HepG2 (cell line): ENCODE measurements at regions not wholly inside any gene's neighbourhood (a gene's known extent, or its start where the extent isn't known, plus 50 kb on each side); places are given as distances from the start of the nearest gene placed in this dataset.

Experiments used
- ATAC-seq: fragments of 200-7000 bp; cut with Tn5 transposase; 3 replicates; pipeline ENCODE4 v1.9.1; 2020; ENCODE audit warnings: mild to moderate bottlenecking, moderate library complexity
- BruUV-seq: library from RNA; stranded (reverse); fragments of 400-500 nt; replicated peaks from 2 replicates; lab custom pipeline; 2021; lab: Mats Ljungman, UMichigan
- CTCF ChIA-PET: fragments of 300-600 bp; formaldehyde crosslinking; extraction: SDS; loops from one replicate; lab custom pipeline; 2021; ENCODE audit warnings: low total read pairs, inconsistent platforms, low intra/inter-chr PET ratio; lab: Yijun Ruan, JAX
- POLR2A ChIA-PET: fragments of 350-600 bp; sonication (Branson Sonifier 250); formaldehyde crosslinking; loops from one replicate; lab custom pipeline; 2020; ENCODE audit warnings: antibody characterized with exemption, inconsistent platforms; lab: Yijun Ruan, JAX
- DNase-seq: peaks from one replicate; pipeline ENCODE4 v3.0.0-alpha.2; 2015; ENCODE audit warnings: low spot score
- FAIRE-seq: peaks from 3 replicates; lab custom pipeline; 2011; peaks lifted over from hg19 to GRCh38; lab: Jason Lieb, UNC
- H2AFZ ChIP-seq: one replicate; pipeline ENCODE4 v1.6.1; 2011; ENCODE audit warnings: low read length, inconsistent platforms
- H3K27ac ChIP-seq: fragments of 300-600 bp; 3 replicates; pipeline ENCODE4 v1.8.0; 2011; ENCODE audit warnings: mixed run types, mild to moderate bottlenecking, mixed read lengths, low read length, inconsistent platforms; ENCODE audit not compliant: insufficient read depth; ENCODE audit errors: extremely low read length
- H3K27me3 ChIP-seq, 2 experiments: fragments of 200-600 bp in 1 of 2; 2 replicates in 1 of 2; 3 replicates in 1 of 2; pipeline versions ENCODE4 v1.6.0 to v1.8.0; 2011; ENCODE audit warnings: low read length in 2 of 2, mild to moderate bottlenecking in 2 of 2, moderate library complexity in 2 of 2, inconsistent platforms in 1 of 2; ENCODE audit not compliant: insufficient read depth in 2 of 2, control insufficient read depth in 1 of 2
- H3K36me3 ChIP-seq, 2 experiments: fragments of 200-600 bp in 1 of 2; replicated peaks in 1 of 2; 2 replicates in 1 of 2; 3 replicates in 1 of 2; pipeline versions ENCODE4 v1.5.1 to v1.8.0; 2011; ENCODE audit warnings: low read length in 2 of 2, inconsistent platforms in 1 of 2; ENCODE audit not compliant: insufficient read depth in 2 of 2, control insufficient read depth in 1 of 2
- H3K4me1 ChIP-seq: 2 replicates; pipeline ENCODE4 v1.5.1; 2012; ENCODE audit warnings: low read length, inconsistent platforms; ENCODE audit not compliant: insufficient read depth
- H3K4me2 ChIP-seq: 2 replicates; pipeline ENCODE4 v1.6.0; 2011; ENCODE audit warnings: low read depth, low read length, inconsistent platforms
- H3K4me3 ChIP-seq, 3 experiments: fragments of 200-600 bp in 1 of 3; sonication (generic), shearing (Covaris generic) in 1 of 3; replicated peaks in 1 of 3; 2 replicates each; pipeline ENCODE4 v1.5.1; 2011 to 2016; ENCODE audit warnings: low read length in 3 of 3, inconsistent platforms in 2 of 3, low read depth in 2 of 3, mild to moderate bottlenecking in 2 of 3, control low read depth in 1 of 3, mixed read lengths in 1 of 3; ENCODE audit not compliant: insufficient read depth in 1 of 3
- H3K79me2 ChIP-seq: one replicate; pipeline ENCODE4 v1.6.1; 2011; ENCODE audit warnings: low read length, inconsistent platforms; ENCODE audit not compliant: insufficient read depth
- H3K9ac ChIP-seq: 2 replicates; pipeline ENCODE4 v1.6.0; 2011; ENCODE audit warnings: mild to moderate bottlenecking, low read depth, low read length, inconsistent platforms; ENCODE audit not compliant: insufficient read depth
- H3K9me3 ChIP-seq: 2 replicates; pipeline ENCODE4 v1.5.1; 2012; ENCODE audit warnings: mild to moderate bottlenecking, low read length
- H4K20me1 ChIP-seq: 2 replicates; pipeline ENCODE4 v1.6.0; 2011; ENCODE audit warnings: inconsistent platforms, mild to moderate bottlenecking, low read length, moderate library complexity; ENCODE audit not compliant: insufficient read depth
- ATF7 ChIP-seq, 2 experiments: fragments of 450-650 bp in 1 of 2; sonication (generic) in 1 of 2; formaldehyde crosslinking in 1 of 2; IDR thresholded peaks; 2 replicates each; pipeline versions ENCODE4 v1.4.0 to v1.6.1; 2016 to 2020; ENCODE audit warnings: antibody characterized with exemption in 1 of 2, mild to moderate bottlenecking in 1 of 2, missing genetic modification reagents in 1 of 2
- KLF6 ChIP-seq: IDR thresholded peaks from 2 replicates; pipeline ENCODE4 v1.8.0; 2016; ENCODE audit warnings: missing biosample characterization, missing genetic modification reagents
- MAFF ChIP-seq: IDR thresholded peaks from 2 replicates; pipeline ENCODE4 v1.6.1; 2011; ENCODE audit warnings: low read depth, low read length, improper control_type of control experiment
- MAFK ChIP-seq, 2 experiments: IDR thresholded peaks in 1 of 2; conservative IDR thresholded peaks in 1 of 2; 2 replicates each; pipeline ENCODE4 v1.6.1; 2011; ENCODE audit warnings: improper control_type of control experiment in 2 of 2, low read length in 2 of 2
- MLLT10 ChIP-seq: sonication (generic); formaldehyde crosslinking; IDR thresholded peaks from 2 replicates; pipeline ENCODE4 v1.4.0; 2020; ENCODE audit warnings: missing genetic modification reagents
- MTA3 ChIP-seq: sonication (generic); formaldehyde crosslinking; IDR thresholded peaks from 2 replicates; pipeline ENCODE4 v1.4.0; 2020; ENCODE audit warnings: missing genetic modification reagents
- RBFOX2 ChIP-seq: fragments of 200-400 bp; formaldehyde crosslinking; IDR thresholded peaks from 2 replicates; pipeline ENCODE4 v1.6.1; 2017; ENCODE audit warnings: low read depth, mild to moderate bottlenecking, low read length
- XRCC5 ChIP-seq: fragments of 200-400 bp; formaldehyde crosslinking; optimal IDR thresholded peaks from 2 replicates; pipeline ENCODE3; 2017; ENCODE audit warnings: mild to moderate bottlenecking, low read length
- ZFP36 ChIP-seq: fragments of 150-350 bp; IDR thresholded peaks from 2 replicates; pipeline ENCODE4 v1.6.1; 2018; ENCODE audit warnings: borderline replicate concordance, low read length, low read depth; ENCODE audit not compliant: partially characterized antibody
- ZFY ChIP-seq: sonication (generic); formaldehyde crosslinking; IDR thresholded peaks from 2 replicates; pipeline ENCODE4 v1.4.0; 2020; ENCODE audit warnings: missing genetic modification reagents
- ZNF7 ChIP-seq: IDR thresholded peaks from 2 replicates; pipeline ENCODE4 v1.6.1; 2016; ENCODE audit warnings: missing biosample characterization, missing genetic modification reagents
- WGBS: methylation state at CpG from one replicate; pipeline ENCODE4 v1.1.6; 2017; ENCODE audit warnings: low lambda C conversion rate; 5-methylcytosine and 5-hydroxymethylcytosine counted together
- in situ Hi-C: cut with HindIII; loops from 2 replicates; pipeline ENCODE4 v1.10.0; 2017; ENCODE audit warnings: low pct_unique_long_range_greater_than_20kb; ENCODE audit not compliant: extremely low pct_ligation_motif_present
- intact Hi-C: fragments of 100-400 bp; cut with micrococcal nuclease; formaldehyde crosslinking; loops from one replicate; pipeline ENCODE4 v1.10.0; 2022; ENCODE audit not compliant: unreplicated experiment

- Histone ChIP-seq H3K4me2 (no peak overlapping the region), H2AFZ (no peak overlapping the region), H4K20me1 (no peaks in the 10 kb centered on the region), H3K27ac (no peak overlapping the region)
- 96% methylated on average over 4 of the region's 4 CpGs for WGBS
- TF ChIP-seq KLF6 (CRISPR knock-in tag) (no peak), MAFK (conservative IDR thresholded peaks at IDR 0.05 in 1 of 2, IDR thresholded peaks at IDR 0.05 in 1 of 2; ENCODE audit: low read length in 2 of 2) (peak in 1 of 2 experiments; percentile 53; a peak in 2 of 4 replicates), ZFY (CRISPR knock-in tag) (no peak), ATF7 (IDR thresholded peaks at IDR 0.05) (no peak), ATF7 (CRISPR knock-in tag; IDR thresholded peaks at IDR 0.05) (no peak), RBFOX2 (0 out of 2 replicates have a peak, but pooled peaks have one; percentile 23), MAFF (0 out of 2 replicates have a peak, but pooled peaks have one; percentile 15)
- TF ChIP-seq, all 625 proteins: peak for 3
- H3K27me3 ChIP-seq: no peaks in the 10 kb centered on the region
- H3K9ac ChIP-seq: no peak overlapping the region
- CTCF ChIA-PET: no interaction called here
- POLR2A ChIA-PET: no interaction called here
- FAIRE-seq (no peak), ATAC-seq (no peak), DNase-seq (no peak)
- peaks cover 2% of the 10 kb centered on the region for H3K79me2 ChIP-seq
- H3K9me3 ChIP-seq: no peaks in the 10 kb centered on the region
- no peak overlapping the region for H3K4me3 ChIP-seq
- H3K36me3 ChIP-seq: peaks cover 22 to 89% of the 10 kb centered on the region in 2 experiments; a peak in 4 of 5 replicates
- intact Hi-C loops (no loop called here), in situ Hi-C loops (no loop called here)
- BruUV-seq: no TSS peak
- H3K4me1 ChIP-seq: no peaks in the 10 kb centered on the region
Measured at GRCh38 chr7:67309764-67310549, 313.3 kb downstream of the TYW1 start.

DNA sequence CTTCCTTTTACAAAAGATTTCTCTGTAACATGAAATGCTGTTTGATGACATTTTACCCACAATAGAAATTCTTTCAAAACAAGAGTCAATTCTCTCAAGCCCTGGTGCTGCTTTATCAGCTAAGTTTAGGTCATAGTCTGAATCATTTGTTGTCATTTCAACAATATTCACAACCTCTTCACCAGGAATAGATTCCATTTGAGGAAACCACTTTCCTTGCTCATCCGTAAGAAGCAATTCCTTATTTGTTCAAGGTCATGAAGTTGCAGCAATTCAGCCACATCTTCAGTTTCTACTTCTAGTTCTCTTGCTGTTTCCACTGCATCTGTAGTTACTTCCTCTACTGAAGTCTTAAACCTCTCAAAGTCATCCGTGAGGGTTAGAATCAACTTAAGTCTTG, 315.3 kb downstream of the TYW1 start:
- no peak for FAIRE-seq
- H3K4me1 ChIP-seq: no peaks in the 10 kb centered on the region
- in situ Hi-C loops: no loop called here
- no peaks in the 10 kb centered on the region for H4K20me1 ChIP-seq
- no peaks in the 10 kb centered on the region for H3K79me2 ChIP-seq
- WGBS: 98% methylated on average over 2 of the region's 2 CpGs
- no TSS peak for BruUV-seq
- intact Hi-C loops: no loop called here
- ATAC-seq: no peak
- DNase-seq: no peak
- ChIA-PET POLR2A (no interaction called here), CTCF (no interaction called here)
- no peak overlapping the region for H2AFZ ChIP-seq
- no peaks in the 10 kb centered on the region for H3K27me3 ChIP-seq
- H3K4me3 ChIP-seq: no peak overlapping the region
- peaks cover 25 to 83% of the 10 kb centered on the region in 2 experiments; a peak in 4 of 5 replicates for H3K36me3 ChIP-seq
- no peak overlapping the region for H3K27ac ChIP-seq
- no peak overlapping the region for H3K4me2 ChIP-seq
- no peak for TF ChIP-seq XRCC5
- TF ChIP-seq MLLT10 (CRISPR knock-in tag): no peak
- no peak for TF ChIP-seq ZNF7
- no peak for TF ChIP-seq MTA3
- TF ChIP-seq ZFP36: no peak
- no peak overlapping the region for H3K9ac ChIP-seq
- no peaks in the 10 kb centered on the region for H3K9me3 ChIP-seq
